HG03060 (cell line): ENCODE measurements at regions not wholly inside any gene's neighbourhood (a gene's known extent, or its start where the extent isn't known, plus 50 kb on each side); places are given as distances from the start of the nearest gene placed in this dataset.
"Not testable (repeated sequence)": the region's sequence is repeated elsewhere in the genome, so short reads cannot be mapped to it uniquely, and the experiment has no call there.

Experiments used
- ATAC-seq: cut with Tn5 transposase; IDR thresholded peaks from one replicate; pipeline ENCODE4 v1.9.1; 2021; ENCODE audit warnings: low read depth, moderate number of reproducible peaks; ENCODE audit not compliant: unreplicated experiment

DNA sequence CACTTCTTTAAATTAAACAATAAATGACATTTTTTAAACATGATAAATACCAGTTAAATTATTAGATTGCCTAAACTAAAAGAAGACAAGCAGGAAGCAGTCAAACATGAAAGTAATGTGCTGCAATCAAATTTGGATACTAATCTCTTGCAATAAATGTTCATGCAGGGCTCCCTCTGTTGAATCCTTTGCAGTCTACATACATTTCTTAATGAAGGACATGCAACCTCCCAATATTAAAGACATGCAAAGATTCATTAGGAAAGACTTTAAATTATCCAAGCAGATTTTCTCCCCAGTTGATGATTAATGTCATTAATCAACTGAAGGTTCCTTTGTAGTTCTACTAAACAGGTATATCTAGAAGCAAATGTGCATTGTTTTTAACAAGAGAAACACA is 245.4 kb downstream of the ZIC4 start:
- ATAC-seq = no peak

DNA sequence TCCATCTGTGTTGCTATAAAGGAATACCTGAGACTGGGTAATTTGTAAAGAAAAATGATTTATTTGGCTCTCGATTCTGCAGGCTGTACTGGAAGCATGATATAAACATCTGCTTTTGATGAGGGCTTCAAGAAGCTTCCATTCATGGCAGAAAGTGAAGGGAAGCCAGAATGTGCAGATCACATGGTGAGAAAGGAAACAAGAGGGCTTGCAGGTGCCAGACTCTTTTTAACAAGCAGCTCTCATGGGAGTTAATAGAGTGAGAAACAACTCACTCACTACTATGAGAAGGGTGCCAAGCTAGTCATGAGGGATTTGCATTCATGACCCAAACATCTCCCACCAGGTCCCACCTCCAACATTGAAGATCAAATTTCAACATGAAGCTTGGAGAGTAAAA is 247.2 kb downstream of the ZIC4 start:
- no peak for ATAC-seq

DNA sequence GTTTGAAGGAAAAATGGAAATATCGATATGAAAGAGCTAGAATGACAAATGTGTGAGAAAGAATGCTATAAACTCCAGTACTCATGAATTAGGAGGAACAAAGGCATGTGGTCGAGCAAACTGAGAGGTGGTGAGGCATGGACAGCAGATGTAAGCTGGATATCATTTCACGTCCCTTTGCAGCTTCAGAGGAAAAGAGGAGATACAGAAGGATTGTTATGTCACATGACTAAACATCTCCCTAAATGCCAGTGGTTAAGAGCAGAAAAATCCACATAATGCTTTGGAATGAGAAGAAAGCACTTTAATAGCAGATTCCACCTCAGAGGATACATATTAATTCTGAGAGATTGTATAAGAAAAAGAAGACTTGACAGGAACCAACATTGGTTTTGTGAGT is 248.7 kb downstream of the ZIC4 start:
- ATAC-seq = no peak

GRCh38 chr3:147154988-147155387 is 251.4 kb downstream of the ZIC4 start:
- ATAC-seq = not testable (repeated sequence)

DNA sequence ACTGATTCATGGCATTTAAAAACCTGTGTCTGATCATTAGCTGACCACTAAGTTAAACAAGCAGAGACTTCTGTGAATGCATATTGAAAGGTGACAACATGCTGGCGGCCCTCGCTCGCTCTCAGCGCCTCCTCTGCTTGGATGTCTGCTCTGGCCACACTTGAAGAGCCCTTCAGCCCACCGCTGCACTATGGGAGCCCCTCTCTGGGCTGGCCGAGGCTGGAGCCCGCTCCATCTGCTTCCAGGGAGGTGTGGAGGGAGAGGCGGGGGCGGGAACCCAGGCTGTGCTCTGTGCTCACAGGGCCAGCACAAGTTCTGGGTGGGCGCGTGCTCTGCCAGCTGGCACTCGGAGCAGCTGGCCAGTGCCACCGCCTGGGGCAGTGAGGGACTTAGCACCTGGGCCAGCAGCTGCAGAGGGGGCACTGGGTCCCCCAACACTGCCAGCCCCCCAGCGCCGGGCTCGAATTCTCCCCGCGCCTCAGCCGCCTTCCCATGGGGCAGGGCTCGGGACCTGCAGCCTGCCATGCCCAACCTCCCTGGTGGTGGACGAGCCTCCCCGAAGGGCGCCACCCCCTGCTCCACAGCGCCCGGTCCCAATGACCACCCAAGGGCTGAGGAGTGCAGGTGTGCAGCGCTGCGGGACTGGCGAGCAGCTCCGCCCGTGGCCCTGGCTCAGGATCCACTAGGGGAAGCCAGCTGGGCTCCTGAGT is 252.4 kb downstream of the ZIC4 start:
- ATAC-seq = no peak

DNA sequence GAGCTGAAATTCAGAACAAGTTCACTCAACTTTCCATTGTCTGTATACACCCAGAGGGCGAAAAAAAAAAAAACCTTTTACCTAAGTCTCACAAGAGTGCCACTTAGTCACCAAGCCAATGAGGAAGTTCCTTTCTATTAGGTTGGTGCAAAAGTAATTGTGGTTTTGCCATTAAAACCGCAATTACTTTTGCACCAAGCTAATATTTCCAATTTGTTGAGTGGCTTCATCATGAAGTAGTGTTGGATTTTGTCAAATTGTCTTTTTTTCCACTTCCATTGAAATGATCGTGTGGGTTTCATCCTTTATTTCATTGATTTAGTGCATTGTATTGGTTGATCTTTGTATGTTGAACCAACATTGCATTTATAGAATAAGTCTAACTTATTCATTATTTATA is 253.9 kb downstream of the ZIC4 start:
- ATAC-seq = no peak

GRCh38 chr3:147141516-147142288 is 264.6 kb downstream of the ZIC4 start:
- ATAC-seq = no peak

DNA sequence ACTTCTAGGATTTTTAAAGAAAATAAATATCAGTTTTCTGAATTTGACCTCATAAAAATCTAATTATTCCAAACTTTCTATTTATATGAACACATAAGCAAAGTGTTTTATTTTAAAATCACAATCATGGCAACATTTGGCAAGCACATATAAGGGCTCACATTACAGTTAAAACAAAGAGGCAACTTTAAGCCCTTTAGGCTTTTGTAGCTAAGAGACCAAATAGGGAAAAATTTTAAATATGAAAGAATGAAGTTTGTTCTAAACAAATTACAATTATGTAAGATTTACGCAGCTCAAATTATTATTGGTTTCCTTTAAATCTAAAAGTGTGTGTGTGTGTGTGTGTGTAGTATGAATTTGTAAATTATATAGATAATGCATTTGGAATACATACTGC is 267.0 kb downstream of the ZIC4 start:
- no peak for ATAC-seq

DNA sequence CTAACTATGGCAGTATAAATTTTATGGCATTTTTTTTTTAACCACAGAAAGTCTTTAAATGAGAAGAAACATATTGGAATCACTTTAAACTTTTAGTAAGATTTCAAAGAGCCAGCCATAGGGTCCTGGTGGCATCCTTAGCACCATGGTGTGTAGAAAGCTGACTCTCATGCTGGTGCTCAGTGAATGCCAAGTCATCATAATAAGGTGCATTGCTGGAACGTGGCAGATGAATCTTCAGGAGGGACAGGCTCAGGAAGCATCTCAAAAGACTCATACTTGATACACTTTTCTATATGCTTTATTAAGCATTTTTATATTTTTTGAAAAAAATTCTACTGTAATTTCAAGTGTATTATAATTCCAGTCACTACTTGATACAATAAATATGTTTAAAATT is 274.2 kb downstream of the ZIC4 start:
- ATAC-seq = no peak

GRCh38 chr3:147130461-147130860 is 275.9 kb downstream of the ZIC4 start:
- ATAC-seq = no peak

DNA sequence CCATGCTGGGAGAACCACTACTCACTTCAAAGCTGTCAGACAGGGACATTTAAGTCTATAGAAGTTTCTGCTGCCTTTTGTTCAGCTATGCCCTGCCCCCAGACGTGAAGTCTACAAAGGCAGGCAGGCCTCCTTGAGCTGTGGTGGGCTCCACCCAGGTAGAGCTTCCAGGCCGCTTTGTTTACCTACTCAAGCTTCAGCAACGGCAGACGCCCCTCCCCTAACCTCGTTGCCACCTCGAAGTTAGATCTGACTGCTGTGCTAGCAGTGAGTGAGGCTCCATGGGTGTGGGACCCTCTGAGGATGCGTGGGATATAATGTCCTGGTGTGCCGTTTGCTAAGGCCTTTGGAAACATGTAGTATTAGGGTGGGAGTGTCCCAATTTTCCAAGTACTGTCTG is 276.7 kb downstream of the ZIC4 start:
- no peak for ATAC-seq

- no peak for ATAC-seq
These were observed 284.0 kb downstream of the ZIC4 start for GRCh38 chr3:147122350-147122749.

GRCh38 chr3:147119989-147120388 is 286.4 kb downstream of the ZIC4 start:
- no peak for ATAC-seq

DNA sequence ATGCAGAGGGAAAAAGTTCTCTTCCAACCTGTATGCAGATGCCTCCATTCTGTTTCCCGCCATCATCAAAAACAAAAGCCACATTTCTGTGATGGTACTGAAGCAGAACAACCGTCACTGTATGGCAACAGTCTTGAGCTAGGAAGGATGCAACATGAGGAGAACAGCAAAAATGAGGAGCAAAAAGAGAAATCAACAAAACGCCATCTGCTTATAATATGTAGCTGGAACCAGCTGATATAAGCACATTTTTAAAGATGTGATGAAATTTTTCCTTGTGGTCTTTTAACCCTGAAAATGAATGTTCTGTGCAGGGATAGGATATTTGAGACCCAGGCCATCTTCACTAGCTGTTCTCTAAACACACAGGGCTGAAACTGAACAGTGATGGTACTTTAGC is 287.0 kb downstream of the ZIC4 start:
- no peak for ATAC-seq

GRCh38 chr3:147118611-147119010 is 287.7 kb downstream of the ZIC4 start:
- no peak for ATAC-seq

- no peak for ATAC-seq
These were observed 288.7 kb downstream of the ZIC4 start for GRCh38 chr3:147117631-147118030.

DNA sequence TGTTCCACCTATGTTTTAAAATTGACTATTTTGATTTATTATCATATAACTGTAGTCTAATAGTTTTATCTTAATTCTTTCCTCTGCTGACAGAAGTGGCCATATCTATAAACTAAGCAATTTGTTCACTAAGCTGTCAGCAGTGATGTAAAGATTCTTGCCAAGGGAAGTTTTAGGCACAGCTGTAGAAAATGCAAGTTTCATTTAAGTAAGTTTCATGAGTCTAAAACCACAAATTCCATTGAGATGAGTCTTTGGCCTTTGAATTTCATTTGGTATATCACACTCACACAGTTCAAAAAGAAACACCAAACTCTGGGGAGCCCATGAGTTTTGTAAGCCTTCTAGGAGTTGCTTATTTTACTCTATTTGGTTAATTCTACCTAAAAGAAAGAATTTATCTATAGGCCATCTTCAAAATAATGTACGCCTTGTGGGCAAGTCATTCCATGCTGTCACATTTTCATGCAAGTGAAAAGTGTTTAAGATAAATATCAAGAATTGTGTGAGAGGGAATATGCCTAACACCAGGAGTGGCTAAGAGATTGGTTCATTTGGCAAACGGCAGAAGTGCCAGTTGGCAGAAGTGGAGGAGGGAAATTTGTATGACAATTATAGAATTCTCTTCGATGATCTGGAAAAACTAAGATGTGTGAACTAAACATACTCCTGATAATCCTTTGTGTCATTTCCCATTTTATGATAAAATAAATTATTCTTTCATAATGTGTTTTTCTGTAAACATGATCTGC is 292.9 kb downstream of the ZIC4 start:
- no peak for ATAC-seq

DNA sequence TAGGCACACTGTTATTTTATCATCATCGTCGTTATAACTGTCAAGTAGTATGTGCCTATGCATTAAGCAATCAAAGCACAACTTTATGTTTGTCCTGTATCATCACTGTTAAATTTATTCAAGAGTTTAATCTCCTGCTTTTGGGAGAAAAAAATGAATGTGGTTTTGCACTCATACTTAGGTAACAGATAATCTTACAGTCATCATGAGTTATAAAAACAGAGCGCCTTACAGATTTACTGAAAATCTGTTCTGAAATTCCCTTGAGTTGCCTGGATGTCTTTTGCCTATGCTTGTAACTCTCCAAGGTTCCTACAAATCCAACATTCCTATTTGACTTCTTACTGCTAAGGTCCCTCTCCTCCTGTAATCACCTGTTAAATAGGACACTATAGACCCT is 307.3 kb downstream of the ZIC4 start:
- no peak for ATAC-seq

DNA sequence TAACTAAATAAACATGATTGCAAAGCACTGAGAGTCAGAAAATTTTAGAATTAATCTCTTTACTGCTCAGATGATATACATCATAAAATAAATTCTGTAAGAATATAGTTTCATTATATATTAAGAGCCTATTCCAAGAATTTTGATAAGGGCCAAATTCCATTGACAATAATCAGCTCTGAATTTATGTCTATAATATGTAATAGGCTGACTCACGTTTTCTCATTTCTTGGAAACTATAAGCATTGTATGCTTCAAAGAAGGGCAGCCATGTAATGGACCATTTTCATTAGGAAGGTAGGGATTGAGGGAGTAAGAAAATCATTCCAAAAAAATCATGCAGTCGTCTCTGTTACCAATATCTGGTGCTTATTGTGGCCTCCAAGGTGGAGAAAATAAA is 315.9 kb downstream of the ZIC4 start:
- ATAC-seq = no peak

GRCh38 chr3:147089286-147089685 is 317.1 kb downstream of the ZIC4 start:
- no peak for ATAC-seq

GRCh38 chr3:147059500-147059899 is 346.8 kb downstream of the ZIC4 start:
- not testable (repeated sequence) for ATAC-seq
